Ovary (tissue), 7 donors: ENCODE measurements at regions not wholly inside any gene's neighbourhood (a gene's known extent, or its start where the extent isn't known, plus 50 kb on each side); places are given as distances from the start of the nearest gene placed in this dataset.

Source experiments
- DNase-seq, 5 donors: peaks; one replicate each; pipeline ENCODE4 v3.0.0-alpha.2; 2019 to 2020
- H3K27ac ChIP-seq, 2 donors: fragments of 200-600 bp; one replicate each; pipeline versions ENCODE4 v1.5.1 to v1.8.0; 2019 to 2022
- H3K27me3 ChIP-seq: fragments of 200-600 bp; one replicate; pipeline ENCODE4 v1.8.0; 2022
- H3K36me3 ChIP-seq: fragments of 200-600 bp; sonication (generic); one replicate; pipeline ENCODE4 v1.5.1; 2019
- H3K4me1 ChIP-seq: one replicate; pipeline ENCODE4 v1.8.1; 2013; ENCODE audit warnings: mild to moderate bottlenecking, moderate library complexity; ENCODE audit not compliant: insufficient read depth
- H3K4me3 ChIP-seq: fragments of 200-600 bp; sonication (generic); one replicate; pipeline ENCODE4 v1.5.1; 2017
- H3K9me3 ChIP-seq, 2 donors: fragments of 200-600 bp in 1 of 2; sonication (generic) in 1 of 2; one replicate each; pipeline versions ENCODE4 v1.5.1 to v1.8.1; 2013 to 2019; ENCODE audit warnings: mild to moderate bottlenecking in 1 of 2, moderate library complexity in 1 of 2
- EP300 ChIP-seq: sonication (generic); formaldehyde crosslinking; IDR thresholded peaks from one replicate; pipeline ENCODE4 v1.6.1; 2017; ENCODE audit warnings: antibody characterized with exemption
- POLR2A ChIP-seq: fragments of 450-650 bp; IDR thresholded peaks from one replicate; pipeline ENCODE4 v1.6.1; 2017; ENCODE audit warnings: antibody characterized with exemption, mild to moderate bottlenecking, moderate library complexity
- WGBS, 3 donors: extraction: QIAGEN DNeasy Blood & Tissue Kit in 1 of 3; methylation state at CpG; one replicate each; pipeline versions ENCODE4 v1.1.5 to v1.1.7; 2013 to 2017; 5-methylcytosine and 5-hydroxymethylcytosine counted together
- intact Hi-C, 4 donors: fragments of 100-400 bp; cut with DNase I; formaldehyde crosslinking; loops; one replicate each; pipeline versions ENCODE4 v1.11.0 to v1.15.1; 2022 to 2023
- TF ChIP-seq, protein P1 (sequence below), 3 donors: fragments of 450-650 bp in 2 of 3; fragments of 200-600 bp in 1 of 3; IDR thresholded peaks; one replicate each; pipeline versions ENCODE4 v1.5.1 to v1.8.0; 2016 to 2022; ENCODE audit warnings: antibody characterized with exemption in 3 of 3, mild to moderate bottlenecking in 1 of 3
- donor health status: DM: no; HTN: no; CAD: no; lungs with moderate emphysema.
- donor health status: DM: no; HTN: no; CAD: no.
- donor health status: Bipolar disorder and iron deficiency.
- donor health status: DM: no; HTN: no; CAD: no.
- donor health status: DM: yes; HTN: yes; CAD: no.

DNA sequence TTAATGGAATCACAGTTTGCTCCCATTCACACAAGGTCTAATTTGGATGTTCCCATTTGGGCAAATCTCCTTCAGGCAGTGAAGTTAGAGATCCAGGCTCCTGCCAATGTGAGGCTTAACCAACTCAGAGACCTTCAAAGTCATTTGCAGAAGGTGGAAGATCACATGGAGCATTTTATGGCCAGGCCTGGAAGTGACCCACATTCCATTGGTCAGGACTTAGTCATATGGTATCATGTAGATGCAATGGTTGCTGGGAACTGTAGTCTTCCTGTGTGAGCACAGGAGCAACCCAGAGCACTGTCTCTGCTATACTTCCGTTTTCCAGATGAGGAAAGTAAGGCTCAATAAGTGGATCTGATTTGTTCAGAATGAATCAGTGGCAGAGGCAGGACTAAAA is 292.7 kb upstream of the SMARCA2 start:
- H3K27me3 ChIP-seq, result no peaks in the 10 kb centered on the region
- TF ChIP-seq EP300 (no peak), POLR2A (no peak)
- TF ChIP-seq, protein P1, sequence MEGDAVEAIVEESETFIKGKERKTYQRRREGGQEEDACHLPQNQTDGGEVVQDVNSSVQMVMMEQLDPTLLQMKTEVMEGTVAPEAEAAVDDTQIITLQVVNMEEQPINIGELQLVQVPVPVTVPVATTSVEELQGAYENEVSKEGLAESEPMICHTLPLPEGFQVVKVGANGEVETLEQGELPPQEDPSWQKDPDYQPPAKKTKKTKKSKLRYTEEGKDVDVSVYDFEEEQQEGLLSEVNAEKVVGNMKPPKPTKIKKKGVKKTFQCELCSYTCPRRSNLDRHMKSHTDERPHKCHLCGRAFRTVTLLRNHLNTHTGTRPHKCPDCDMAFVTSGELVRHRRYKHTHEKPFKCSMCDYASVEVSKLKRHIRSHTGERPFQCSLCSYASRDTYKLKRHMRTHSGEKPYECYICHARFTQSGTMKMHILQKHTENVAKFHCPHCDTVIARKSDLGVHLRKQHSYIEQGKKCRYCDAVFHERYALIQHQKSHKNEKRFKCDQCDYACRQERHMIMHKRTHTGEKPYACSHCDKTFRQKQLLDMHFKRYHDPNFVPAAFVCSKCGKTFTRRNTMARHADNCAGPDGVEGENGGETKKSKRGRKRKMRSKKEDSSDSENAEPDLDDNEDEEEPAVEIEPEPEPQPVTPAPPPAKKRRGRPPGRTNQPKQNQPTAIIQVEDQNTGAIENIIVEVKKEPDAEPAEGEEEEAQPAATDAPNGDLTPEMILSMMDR (IDR thresholded peaks at IDR 0.05), result no peak
- no peak overlapping the region for H3K27ac ChIP-seq
- intact Hi-C loops, result no loop called here
- no peak overlapping the region for H3K4me3 ChIP-seq
- DNase-seq, result no peak
- H3K4me1 ChIP-seq, result no peaks in the 10 kb centered on the region
- WGBS, 3 donors, result 64 to 83% (median 75%) methylated on average over 1 of the region's 1 CpG
- no peaks in the 10 kb centered on the region for H3K9me3 ChIP-seq
- H3K36me3 ChIP-seq, result no peaks in the 10 kb centered on the region

DNA sequence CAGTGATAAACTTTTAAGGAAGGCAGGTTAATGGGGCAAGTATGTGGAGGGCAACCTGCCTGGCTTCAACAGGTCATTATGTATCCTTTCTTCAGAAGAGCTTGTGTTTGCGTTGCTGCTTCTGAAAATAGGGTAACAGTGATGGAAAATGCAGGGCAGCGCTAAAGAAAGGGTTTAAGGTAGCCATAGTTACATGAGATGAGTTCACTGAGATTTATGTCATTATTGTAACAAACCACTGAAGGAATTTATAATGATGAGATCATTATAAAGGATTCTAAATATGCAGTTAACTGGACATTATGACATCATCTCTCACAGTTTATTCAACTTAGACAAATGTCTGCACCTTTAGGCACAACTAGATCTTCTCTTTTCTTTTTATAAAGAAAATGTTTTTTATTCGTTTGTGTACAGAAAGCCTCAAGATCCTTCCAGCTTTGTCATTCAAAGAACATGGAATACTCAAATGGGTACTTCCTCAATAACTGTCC is 291.6 kb upstream of the SMARCA2 start:
- Histone ChIP-seq H3K9me3 (no peaks in the 10 kb centered on the region), H3K27me3 (no peaks in the 10 kb centered on the region), H3K36me3 (no peaks in the 10 kb centered on the region), H3K4me1 (no peaks in the 10 kb centered on the region), H3K4me3 (no peak overlapping the region), H3K27ac (no peak overlapping the region)
- 77 to 87% (median 80%) methylated on average over 3 of the region's 3 CpGs for WGBS, 3 donors
- no peak for TF ChIP-seq EP300
- TF ChIP-seq, protein P1 (IDR thresholded peaks at IDR 0.05), result no peak
- TF ChIP-seq POLR2A, result no peak
- no peak for DNase-seq
- intact Hi-C loops, result no loop called here

DNA sequence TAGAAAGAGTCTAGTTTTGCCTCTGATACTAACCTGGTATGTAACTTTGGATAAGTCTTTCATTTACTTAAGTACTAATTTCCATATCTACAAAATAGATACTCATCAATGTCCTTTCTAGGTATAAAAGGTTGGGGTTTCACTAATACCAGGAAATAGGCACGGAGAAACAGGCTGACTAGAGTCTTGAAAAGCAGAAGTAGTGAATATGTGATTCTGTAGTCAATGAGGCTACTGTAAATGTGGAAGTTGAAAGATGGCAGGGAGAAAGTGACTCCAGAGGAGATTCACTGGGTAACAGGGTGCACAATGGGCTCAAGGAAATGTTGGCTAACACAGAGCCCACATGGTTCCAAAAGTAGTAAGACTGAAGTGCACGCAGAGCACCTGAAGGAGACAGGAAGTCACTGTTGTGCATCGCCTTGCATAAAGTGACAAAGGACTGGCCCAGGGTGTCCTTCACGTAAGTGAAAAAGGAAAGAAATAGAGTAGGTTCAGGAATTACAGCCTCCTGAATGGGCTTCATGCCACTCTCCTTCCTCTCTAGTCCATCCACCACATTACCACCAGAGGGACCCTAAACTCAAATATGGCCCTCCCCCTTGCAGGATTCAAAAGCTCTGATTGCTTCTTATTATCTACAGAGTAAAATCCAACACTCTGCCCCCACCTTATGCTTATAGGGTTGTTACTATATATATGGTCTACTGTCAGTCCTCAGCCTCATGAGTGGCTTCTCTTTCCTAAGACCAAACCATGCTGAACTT is 288.0 kb upstream of the SMARCA2 start:
- intact Hi-C loops, result no loop called here
- no peaks in the 10 kb centered on the region for H3K4me1 ChIP-seq
- 76 to 79% (median 77%) methylated on average over 4 of the region's 4 CpGs for WGBS, 3 donors
- no peak overlapping the region for H3K4me3 ChIP-seq
- DNase-seq, result no peak
- H3K27ac ChIP-seq, result no peak overlapping the region
- no peaks in the 10 kb centered on the region for H3K36me3 ChIP-seq
- no peaks in the 10 kb centered on the region for H3K27me3 ChIP-seq
- TF ChIP-seq POLR2A, result no peak
- no peak for TF ChIP-seq EP300
- TF ChIP-seq, protein P1 (IDR thresholded peaks at IDR 0.05), result no peak
- no peaks in the 10 kb centered on the region for H3K9me3 ChIP-seq

DNA sequence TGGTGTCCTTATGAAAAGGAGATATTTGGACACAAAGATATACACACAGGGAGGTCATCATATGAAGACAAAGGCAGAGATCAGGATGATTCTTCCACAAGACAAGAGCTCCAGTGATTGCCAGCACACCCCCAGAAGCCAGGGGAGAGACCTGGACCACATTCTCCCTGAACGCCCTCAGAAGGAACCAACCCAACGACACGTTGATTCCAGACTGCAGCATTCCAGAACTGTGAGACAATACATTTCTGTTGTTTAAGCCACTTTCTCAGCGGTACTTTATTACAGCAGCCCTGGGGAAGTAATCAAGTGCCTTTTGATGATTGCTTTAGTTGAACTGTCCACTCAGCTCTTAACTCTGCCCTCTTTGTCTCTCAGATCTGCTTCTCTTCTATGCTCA is 285.5 kb upstream of the SMARCA2 start:
- TF ChIP-seq, protein P1 (IDR thresholded peaks at IDR 0.05), result no peak
- TF ChIP-seq POLR2A (no peak), EP300 (no peak)
- Histone ChIP-seq H3K36me3 (no peaks in the 10 kb centered on the region), H3K27ac (no peak overlapping the region), H3K4me3 (no peak overlapping the region), H3K9me3 (no peaks in the 10 kb centered on the region), H3K4me1 (no peaks in the 10 kb centered on the region), H3K27me3 (no peaks in the 10 kb centered on the region)
- intact Hi-C loops, result no loop called here
- no peak for DNase-seq
- WGBS, 3 donors, result 38 to 53% (median 49%) methylated on average over 4 of the region's 4 CpGs
